GM19328 (cell line): ENCODE measurements at regions not wholly inside any gene's neighbourhood (a gene's known extent, or its start where the extent isn't known, plus 50 kb on each side); places are given as distances from the start of the nearest gene placed in this dataset.

Experiments
- ATAC-seq: cut with Tn5 transposase; IDR thresholded peaks from one replicate; pipeline ENCODE4 v1.9.1; 2021; ENCODE audit warnings: mild to moderate bottlenecking, moderate library complexity; ENCODE audit not compliant: unreplicated experiment

DNA sequence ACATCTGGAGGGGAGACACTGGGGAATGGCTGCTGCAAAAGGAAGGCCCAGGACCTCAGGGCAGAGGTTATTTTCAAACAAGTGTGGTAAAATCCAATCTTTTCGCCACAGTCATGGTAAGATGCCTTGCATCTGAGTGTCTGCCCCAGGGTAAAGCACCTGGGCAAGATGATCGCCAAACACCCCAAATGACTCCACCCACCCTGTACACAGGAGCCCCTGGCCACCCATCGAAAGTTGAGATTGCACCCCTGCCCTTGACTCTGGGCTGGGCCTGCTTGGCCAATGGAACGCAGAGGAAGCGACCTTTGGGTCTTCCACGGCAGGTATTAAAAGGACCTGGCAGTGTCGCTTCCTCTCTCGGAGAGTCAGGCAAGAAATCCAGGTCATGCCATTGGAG, 88.8 kb downstream of the C16orf95 start:
- ATAC-seq, result no peak

GRCh38 chr16:87229230-87230188, 87.7 kb downstream of the C16orf95 start:
- ATAC-seq, result no peak

DNA sequence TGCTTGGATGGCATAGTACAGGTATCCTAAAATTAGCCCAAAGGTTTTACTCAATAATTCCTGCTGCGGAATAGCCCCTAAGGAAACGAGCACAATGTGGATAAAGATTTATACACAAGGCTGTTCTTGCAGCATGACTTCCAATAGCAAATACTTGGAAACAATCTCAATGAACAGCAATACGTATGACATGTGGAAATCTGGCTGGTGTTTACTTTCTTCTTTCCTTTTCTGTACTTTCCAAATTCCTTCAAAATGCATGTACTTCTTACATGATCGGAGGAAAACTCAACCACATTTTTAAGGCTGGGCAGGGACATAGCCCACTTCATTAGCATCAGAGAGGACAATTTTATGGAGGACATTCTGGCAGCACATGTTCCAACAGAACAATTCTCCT, 86.6 kb downstream of the C16orf95 start:
- ATAC-seq, result no peak

DNA sequence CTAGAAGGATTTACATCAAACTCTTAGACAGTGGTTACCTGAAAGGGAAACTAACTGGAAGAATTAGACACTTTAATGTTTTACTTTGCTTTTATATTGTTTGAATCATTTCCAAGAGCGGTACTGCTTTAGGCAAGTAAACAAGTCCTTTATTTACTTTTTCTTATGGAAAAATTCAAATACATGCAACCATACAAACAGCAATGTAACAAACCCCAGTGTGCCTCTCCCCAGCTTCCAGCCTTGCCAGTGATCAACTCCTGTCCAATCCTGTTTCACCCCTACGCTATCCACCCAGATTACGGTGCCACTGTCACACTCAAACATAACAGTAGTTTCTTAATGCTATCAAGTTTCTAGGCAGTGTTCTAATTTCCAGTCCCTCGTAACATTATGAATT, 85.9 kb downstream of the C16orf95 start:
- no peak for ATAC-seq

DNA sequence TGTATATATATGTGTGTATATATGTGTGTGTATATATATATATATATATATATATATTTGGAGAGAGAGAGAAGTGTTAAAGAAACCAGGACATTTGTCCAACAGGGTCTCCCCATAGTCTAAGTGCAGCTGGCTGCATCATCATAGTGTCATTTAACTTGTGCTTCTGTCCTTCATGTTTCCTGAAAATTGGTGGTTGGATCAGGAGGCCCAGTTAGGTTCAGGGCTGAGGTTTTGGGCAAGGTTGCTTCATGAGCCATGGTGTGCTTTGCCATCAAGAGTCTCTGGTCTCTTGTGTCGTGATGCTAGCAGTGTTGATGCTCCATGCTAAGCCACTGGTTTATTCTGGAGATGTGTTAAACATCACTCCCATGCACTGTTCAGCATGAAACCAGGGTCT, 85.3 kb downstream of the C16orf95 start:
- no peak for ATAC-seq

- ATAC-seq, result no peak
Measured at GRCh38 chr16:87233928-87234327, 83.3 kb downstream of the C16orf95 start.

GRCh38 chr16:87234601-87235000, 82.6 kb downstream of the C16orf95 start:
- no peak for ATAC-seq

DNA sequence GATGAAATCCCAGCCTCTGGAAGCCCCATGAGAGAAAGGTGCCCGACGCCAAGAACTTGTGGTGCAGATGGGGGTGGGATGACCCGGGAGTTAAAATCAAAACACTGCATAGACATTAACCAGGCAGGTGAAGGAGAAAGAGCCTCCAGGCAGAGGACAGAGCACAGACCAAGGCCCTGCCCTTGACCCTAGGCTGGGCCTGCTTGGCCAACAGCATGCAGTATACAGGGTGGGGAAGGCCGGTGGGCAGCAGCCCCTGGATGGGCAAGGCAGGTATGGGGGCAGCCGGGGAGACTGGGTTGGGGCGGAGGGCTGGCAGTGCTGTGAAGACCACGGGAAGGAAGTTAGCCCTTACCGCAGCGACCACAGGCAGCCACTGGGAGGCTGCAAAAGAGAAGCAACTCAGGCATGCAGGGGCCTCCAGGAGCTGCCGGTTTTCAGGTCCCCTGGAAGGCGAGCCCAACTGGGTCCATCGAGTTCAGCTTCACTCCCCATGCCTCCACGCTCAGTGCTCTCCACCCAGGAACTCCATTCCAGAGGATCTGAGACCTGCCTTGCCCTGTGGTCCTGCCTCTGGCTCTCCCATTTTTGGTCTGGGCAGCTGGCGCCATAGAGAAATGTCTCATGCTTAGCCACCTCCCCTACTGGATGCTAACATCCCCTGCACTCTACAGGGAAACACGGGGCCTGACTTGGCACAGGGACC, 81.2 kb downstream of the C16orf95 start:
- no peak for ATAC-seq

DNA sequence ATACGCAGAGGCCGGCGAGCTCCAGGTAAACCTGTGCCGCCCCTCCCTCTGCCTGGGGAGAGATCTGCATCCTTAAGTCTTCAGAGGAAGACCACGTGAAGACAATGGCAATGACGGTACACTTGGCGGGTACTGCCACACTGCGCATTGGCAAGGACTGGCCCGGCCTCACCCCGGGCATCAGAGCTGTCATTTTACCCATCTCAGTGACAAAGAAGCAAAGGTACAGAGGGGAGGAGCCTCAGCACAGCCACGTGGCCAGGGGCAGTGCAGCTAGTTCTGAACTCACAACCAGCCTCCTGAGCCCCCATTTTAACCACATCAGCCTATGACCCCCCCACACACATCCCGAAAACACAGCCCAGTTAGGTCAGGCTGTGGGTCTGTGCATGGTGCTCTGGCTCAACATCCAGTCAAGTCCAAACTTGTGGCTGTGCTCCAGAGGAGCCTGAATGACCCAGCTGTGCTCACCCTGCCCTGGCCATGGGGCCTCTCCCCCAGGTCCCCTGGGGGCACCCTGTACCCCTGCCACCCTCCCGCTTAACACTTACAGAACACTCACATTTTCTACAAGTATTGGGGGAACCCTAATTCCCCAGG, 80.6 kb downstream of the C16orf95 start:
- ATAC-seq, result no peak

DNA sequence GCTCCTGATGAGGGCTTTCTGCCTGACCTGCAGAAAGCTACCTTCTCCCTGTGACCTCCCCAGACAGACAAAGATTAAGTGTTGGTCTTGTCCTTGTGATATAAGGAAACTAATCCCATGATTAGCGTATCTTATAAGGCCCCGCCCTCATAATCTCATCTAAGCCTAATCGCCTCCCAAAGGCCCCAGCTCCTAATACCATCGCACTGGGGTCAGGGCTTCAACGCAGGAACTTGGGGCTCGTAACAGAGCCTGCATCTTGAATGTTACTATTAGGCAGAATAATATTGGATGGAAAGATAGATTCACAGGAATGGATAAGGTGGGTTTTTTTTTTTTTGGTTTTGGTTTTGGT, 78.9 kb downstream of the C16orf95 start:
- ATAC-seq, result no peak

- no peak for ATAC-seq
Measured at GRCh38 chr16:87239545-87239944, 77.6 kb downstream of the C16orf95 start.

DNA sequence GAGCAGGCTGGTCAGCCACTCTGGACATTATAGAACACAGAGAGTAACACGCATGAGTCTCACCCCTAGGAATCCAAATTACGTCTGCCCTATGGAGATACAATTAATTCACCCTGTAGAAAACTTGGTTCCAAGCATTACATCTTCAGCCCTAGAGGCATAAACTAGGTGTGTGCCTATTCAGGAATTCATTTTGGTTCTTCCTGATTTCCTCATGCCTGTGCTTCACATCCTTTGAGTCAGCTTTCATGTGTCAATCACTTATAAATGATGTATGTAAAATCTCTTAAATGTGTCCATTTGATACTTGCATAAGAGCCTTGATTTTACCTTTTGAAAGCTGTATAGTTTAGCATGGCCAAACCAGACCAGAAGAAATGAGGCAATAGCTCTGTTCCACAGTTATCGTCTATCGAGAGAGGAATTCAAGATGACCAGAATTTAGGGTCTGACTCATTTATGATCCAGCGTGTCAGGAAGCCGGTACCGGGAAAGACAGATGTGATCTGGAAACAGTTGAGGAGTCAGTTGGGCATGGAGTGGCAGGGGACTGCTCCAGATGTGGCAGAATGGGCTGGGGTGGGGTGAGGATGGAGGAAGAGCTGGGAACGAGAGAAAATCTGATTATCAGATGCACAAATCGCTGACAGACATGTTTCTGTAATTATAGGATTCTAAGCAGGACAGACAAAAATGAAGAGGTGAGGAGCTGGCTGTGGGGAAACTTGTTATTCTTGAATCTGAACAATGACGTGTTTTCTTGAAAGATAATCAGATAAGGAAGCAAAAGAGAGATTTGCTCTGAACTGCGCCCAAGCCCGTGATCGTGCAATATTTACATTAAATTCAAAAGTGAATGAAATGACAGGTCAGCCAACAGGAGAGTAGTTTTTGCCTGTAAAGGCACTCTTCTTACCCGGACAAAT, 76.7 kb downstream of the C16orf95 start:
- ATAC-seq, result no peak

DNA sequence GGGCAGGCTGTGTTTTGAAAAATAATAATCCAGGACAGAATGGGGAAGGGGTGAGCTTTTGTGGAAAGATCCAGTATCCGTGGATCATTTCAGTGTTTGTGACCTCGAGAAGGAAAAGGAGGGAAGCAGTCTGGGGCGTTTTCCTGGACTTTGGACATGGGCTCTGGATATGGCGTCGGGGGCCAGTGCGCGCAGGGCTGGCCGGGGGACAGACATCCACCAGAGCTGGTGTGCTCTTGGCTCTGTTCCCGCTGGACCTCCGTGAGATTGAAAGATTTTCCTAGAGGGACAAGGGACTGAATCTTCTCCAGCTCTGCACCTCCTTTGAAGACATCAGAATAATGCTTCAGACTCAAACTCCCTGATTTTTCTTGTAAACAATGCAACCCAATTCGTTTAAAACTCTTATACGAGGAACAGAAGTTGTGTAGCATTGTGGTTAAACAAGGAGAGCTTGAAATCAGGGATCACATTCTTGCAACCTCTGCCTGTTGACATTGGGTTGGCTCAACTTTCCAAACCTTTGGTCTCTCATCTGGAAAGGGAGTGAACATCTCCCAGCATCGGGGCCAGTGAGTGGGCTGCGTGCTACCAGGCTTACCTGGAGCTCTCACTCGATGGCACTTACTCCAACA, 75.9 kb downstream of the C16orf95 start:
- no peak for ATAC-seq

GRCh38 chr16:87243478-87243877, 73.7 kb downstream of the C16orf95 start:
- no peak for ATAC-seq

DNA sequence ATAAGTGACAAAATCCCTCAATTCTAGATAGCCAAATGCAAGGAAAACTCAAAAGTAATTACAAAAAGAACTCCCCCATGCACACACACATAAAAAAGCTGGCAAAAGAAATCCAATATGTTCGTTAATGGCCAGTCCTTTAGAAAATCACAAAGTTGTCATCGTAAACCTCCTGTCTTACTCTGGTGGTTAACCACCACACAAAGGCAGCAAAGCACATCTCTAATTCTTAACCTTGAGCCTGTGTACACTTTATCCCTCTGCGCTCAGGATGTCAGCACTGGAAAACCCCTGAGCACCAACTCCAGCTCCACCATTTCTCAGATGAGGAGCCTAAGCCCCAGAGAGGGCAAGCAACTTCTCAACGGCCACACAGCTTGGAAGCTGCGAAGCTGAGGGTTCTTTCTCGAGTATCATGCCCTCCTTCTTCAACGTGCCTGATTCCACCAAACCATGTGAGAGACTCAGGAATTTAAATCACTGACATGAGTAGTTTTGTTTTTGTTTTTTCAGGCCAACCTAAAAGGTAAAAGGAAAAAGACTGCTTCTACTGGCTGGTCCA, 72.5 kb downstream of the C16orf95 start:
- no peak for ATAC-seq

DNA sequence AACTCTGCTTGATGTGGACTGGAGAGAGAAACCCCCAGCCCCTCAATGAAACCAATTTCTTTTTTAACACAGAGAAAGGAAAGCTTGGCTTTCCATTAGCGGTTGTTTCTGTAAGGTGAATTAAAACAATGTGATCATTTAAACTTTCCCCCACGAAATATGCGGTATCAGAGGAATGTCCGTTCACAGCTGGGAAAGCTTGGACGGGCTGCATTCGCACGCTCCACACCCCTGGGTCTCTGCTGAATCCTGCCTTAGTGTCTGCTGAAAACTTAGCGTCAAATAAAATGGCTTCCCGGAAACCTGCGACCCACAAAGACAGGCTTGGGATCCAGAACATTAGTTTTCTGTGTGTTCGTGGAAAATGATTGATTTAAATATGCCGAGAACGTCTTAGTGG, 71.7 kb downstream of the C16orf95 start:
- ATAC-seq, result no peak

GRCh38 chr16:87246269-87247065, 70.7 kb downstream of the C16orf95 start:
- no peak for ATAC-seq

- no peak for ATAC-seq
Measured at GRCh38 chr16:87248714-87249113, 68.5 kb downstream of the C16orf95 start.

GRCh38 chr16:87249425-87249824, 67.8 kb downstream of the C16orf95 start:
- ATAC-seq, result no peak
